ENCODE measurements at regions not wholly inside any gene's neighbourhood (a gene's known extent, or its start where the extent isn't known, plus 50 kb on each side); places are given as distances from the start of the nearest gene placed in this dataset.

- no peak for ATAC-seq (ENCODE audit: low read depth)
- DNase-seq (ENCODE audit: low spot score): no peak
- Histone ChIP-seq H3K27ac (ENCODE audit: poor library complexity, severe bottlenecking) (no peak overlapping the region), H3K9me3 (ENCODE audit: severe bottlenecking) (no peaks in the 10 kb centered on the region), H3K36me3 (ENCODE audit: low read depth) (no peaks in the 10 kb centered on the region), H3K4me3 (ENCODE audit: severe bottlenecking) (no peak overlapping the region), H3K4me1 (ENCODE audit: insufficient read depth, poor library complexity, severe bottlenecking) (no peaks in the 10 kb centered on the region), H3K27me3 (ENCODE audit: insufficient read depth, poor library complexity, severe bottlenecking) (no peaks in the 10 kb centered on the region)
- TF ChIP-seq, protein P1, sequence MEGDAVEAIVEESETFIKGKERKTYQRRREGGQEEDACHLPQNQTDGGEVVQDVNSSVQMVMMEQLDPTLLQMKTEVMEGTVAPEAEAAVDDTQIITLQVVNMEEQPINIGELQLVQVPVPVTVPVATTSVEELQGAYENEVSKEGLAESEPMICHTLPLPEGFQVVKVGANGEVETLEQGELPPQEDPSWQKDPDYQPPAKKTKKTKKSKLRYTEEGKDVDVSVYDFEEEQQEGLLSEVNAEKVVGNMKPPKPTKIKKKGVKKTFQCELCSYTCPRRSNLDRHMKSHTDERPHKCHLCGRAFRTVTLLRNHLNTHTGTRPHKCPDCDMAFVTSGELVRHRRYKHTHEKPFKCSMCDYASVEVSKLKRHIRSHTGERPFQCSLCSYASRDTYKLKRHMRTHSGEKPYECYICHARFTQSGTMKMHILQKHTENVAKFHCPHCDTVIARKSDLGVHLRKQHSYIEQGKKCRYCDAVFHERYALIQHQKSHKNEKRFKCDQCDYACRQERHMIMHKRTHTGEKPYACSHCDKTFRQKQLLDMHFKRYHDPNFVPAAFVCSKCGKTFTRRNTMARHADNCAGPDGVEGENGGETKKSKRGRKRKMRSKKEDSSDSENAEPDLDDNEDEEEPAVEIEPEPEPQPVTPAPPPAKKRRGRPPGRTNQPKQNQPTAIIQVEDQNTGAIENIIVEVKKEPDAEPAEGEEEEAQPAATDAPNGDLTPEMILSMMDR (IDR thresholded peaks at IDR 0.05; ENCODE audit: poor library complexity, severe bottlenecking): no peak
Measured at GRCh38 chr19:28444362-28444761, 768.6 kb downstream of the UQCRFS1 start.

DNA sequence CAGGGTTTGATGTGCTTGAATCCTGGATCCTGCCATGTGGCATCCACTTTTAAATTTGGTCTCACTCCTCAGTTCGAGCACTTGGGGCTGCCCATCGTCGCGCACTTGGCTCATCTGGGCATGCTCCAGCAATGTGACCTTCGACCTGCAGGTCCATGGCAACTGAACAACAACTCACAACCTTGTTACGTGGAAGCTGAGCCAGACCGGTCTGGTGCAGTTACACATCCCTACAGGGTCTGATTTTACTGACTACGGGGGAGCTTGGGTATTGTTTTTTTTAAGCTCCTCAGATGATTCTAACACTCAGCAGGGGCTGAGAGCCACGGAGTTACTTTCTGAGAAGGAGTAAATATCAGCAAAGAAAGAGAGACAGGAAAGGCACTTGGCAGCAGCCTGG, 769.6 kb downstream of the UQCRFS1 start:
- H3K9me3 ChIP-seq (ENCODE audit: severe bottlenecking): no peaks in the 10 kb centered on the region
- no peaks in the 10 kb centered on the region for H3K27me3 ChIP-seq (ENCODE audit: insufficient read depth, poor library complexity, severe bottlenecking)
- DNase-seq (ENCODE audit: low spot score) (no peak), ATAC-seq (ENCODE audit: low read depth) (no peak)
- H3K27ac ChIP-seq (ENCODE audit: poor library complexity, severe bottlenecking): no peak overlapping the region
- no peaks in the 10 kb centered on the region for H3K36me3 ChIP-seq (ENCODE audit: low read depth)
- H3K4me1 ChIP-seq (ENCODE audit: insufficient read depth, poor library complexity, severe bottlenecking): no peaks in the 10 kb centered on the region
- no peak overlapping the region for H3K4me3 ChIP-seq (ENCODE audit: severe bottlenecking)
- TF ChIP-seq, protein P1 (IDR thresholded peaks at IDR 0.05; ENCODE audit: poor library complexity, severe bottlenecking): no peak

- Histone ChIP-seq H3K4me3 (ENCODE audit: severe bottlenecking) (no peak overlapping the region), H3K27me3 (ENCODE audit: insufficient read depth, poor library complexity, severe bottlenecking) (no peaks in the 10 kb centered on the region), H3K36me3 (ENCODE audit: low read depth) (no peaks in the 10 kb centered on the region), H3K9me3 (ENCODE audit: severe bottlenecking) (no peaks in the 10 kb centered on the region), H3K27ac (ENCODE audit: poor library complexity, severe bottlenecking) (no peak overlapping the region), H3K4me1 (ENCODE audit: insufficient read depth, poor library complexity, severe bottlenecking) (no peaks in the 10 kb centered on the region)
- DNase-seq (ENCODE audit: low spot score) (no peak), ATAC-seq (ENCODE audit: low read depth) (peak; percentile 50; the same call in 2 of the 3 replicates)
- TF ChIP-seq, protein P1 (IDR thresholded peaks at IDR 0.05; ENCODE audit: poor library complexity, severe bottlenecking): no peak
Measured at GRCh38 chr19:28437390-28438346, 775.3 kb downstream of the UQCRFS1 start.

DNA sequence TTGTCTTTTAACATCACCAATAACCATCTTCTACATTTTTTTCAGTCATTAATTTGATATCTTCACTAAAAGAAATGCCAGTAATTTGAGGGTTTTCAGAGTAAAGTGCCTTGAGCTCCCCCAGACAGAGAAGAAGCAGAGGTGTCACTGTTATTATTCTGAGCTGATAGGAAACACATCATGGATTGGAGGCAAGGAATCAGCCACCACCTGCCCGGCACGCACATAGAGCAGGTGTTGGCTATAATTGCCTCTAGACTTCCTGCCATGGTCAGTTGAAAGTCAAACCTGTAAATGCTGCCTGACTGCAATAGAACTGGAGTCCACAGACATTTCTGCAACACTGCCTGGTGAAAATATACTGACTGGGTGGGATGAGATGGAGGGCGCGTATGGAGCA, 776.6 kb downstream of the UQCRFS1 start:
- DNase-seq (ENCODE audit: low spot score) (no peak), ATAC-seq (ENCODE audit: low read depth) (no peak)
- TF ChIP-seq, protein P1 (IDR thresholded peaks at IDR 0.05; ENCODE audit: poor library complexity, severe bottlenecking): no peak
- Histone ChIP-seq H3K9me3 (ENCODE audit: severe bottlenecking) (no peaks in the 10 kb centered on the region), H3K36me3 (ENCODE audit: low read depth) (no peaks in the 10 kb centered on the region), H3K27me3 (ENCODE audit: insufficient read depth, poor library complexity, severe bottlenecking) (no peaks in the 10 kb centered on the region), H3K4me1 (ENCODE audit: insufficient read depth, poor library complexity, severe bottlenecking) (no peaks in the 10 kb centered on the region), H3K27ac (ENCODE audit: poor library complexity, severe bottlenecking) (no peak overlapping the region), H3K4me3 (ENCODE audit: severe bottlenecking) (no peak overlapping the region)
